NCI-H2107 treated with DMSO at 0.1 percent for 48 hours (cell line): ENCODE measurements at regions not wholly inside any gene's neighbourhood (a gene's known extent, or its start where the extent isn't known, plus 50 kb on each side); places are given as distances from the start of the nearest gene placed in this dataset.
A peak's percentile ranks its signal among the peaks of the same experiment; 100 is the strongest.
"Not testable (repeated sequence)": the region's sequence is repeated elsewhere in the genome, so short reads cannot be mapped to it uniquely, and the experiment has no call there.

Experiments
- DNase-seq: peaks from one replicate; lab custom pipeline; 2025; ENCODE audit not compliant: unreplicated experiment; lab: John Stamatoyannopoulos, UW

- no peak for DNase-seq
Measured at GRCh38 chr5:122665051-122665450, 109.8 kb upstream of the SNX2 start.

DNA sequence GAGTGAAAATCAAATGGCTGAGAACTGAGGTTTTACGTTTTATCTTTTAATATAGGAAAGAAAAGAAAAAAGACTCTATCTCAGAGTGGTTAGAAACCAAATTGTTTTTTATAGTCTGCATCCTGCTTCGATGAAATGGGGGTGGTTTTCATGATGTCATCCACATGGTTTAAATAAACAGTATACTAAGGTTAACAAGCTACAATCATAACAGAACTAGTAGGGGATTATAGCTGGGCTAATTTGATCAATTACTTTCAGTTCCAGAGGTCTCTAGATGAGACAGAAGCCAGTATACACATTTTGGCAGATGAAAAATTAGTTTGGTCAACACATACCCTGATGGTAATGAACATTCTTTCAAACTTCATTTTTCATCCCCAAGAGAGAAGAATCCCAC is 106.3 kb upstream of the SNX2 start:
- DNase-seq: no peak

DNA sequence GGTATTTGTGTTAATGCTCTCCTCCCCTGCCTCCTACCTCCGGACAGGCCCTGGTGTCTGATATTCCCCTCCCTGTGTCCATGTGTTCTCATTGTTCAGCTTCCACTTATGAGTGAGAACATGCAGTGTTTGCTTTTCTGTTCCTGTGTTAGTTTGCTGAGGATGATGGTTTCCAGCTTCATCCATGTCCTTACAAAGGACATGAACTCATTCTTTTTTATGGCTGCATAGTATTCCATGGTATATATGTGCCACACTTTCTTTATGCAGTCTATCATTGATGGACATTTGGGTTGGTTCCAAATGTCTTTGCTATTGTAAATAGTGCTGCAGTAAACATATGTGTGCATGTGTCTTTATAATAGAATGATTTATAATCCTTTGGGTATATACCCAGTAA is 105.2 kb upstream of the SNX2 start:
- not testable (repeated sequence) for DNase-seq

DNA sequence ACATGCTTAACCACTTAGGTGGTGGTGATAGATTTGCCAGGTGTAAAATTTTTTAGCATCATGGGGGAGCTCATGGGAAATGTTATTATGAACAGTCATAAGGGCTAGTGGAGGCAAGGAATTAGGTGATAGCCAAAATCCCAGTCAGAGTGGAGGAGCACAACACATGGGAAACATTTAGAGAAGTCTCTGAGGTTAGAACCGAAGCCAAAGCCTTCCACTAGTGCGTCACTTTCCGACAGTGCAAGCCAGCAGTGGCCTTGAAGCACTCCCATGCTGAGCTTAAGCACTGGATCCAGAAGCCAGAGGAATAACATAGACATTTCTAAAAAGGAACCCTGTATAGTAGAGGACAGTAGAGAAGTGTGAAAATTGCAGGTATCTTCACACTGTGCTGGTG is 101.5 kb upstream of the SNX2 start:
- no peak for DNase-seq

DNA sequence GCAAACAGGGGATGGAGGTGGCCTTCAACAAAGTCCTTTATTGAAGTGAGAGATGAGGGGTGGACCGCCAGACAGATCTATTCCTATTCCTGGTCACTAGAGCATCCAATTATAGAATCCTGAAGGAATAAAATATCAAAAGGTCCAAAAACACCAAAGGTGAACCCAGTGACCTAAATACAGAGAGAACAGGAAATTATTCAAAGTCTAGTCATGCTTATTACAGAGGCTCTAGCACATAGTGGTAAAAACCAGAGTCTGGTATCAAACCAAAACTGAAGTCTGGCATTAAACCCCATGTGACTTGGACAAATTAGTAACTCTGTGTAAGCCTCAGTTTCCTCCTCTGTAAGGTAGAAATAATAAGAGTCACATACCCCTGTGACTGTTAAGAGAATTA is 100.5 kb upstream of the SNX2 start:
- no peak for DNase-seq

DNA sequence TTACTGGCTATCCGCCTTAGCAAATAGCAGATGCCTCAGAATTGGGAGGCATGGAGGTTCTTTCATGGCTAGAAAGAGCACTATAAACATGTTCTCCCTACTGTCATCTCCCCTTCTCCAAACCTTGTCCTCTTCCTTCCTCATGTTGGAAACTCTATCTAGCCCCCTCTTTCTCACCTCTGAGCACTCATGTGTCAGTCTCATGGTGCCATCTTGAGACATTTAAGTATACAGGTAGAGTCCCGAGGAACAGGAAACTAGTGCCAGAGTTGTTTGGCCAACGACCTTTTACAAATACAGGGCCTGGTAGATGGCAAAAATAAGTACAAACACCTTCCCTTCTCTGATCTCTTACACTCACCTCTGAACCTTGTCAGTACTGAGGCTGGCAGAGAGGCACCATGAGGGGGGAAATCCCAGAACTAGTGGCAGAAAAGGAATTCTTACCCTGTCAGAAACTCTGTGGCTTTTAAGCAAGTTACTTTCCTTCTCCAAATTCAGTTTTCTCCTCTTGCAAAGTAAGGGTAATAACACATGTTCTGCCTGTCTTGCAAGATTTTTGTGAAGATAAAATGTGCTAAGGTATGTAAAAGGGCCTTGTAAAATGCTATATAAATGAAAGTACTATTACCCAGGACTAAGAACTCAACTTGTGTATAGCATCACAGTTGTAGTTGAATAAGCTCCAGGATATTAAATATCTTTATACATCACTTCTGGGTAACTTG is 94.1 kb upstream of the SNX2 start:
- no peak for DNase-seq

- no peak for DNase-seq
Measured at GRCh38 chr5:122683631-122684030, 91.2 kb upstream of the SNX2 start.

GRCh38 chr5:122690266-122690665 is 84.6 kb upstream of the SNX2 start:
- no peak for DNase-seq

DNA sequence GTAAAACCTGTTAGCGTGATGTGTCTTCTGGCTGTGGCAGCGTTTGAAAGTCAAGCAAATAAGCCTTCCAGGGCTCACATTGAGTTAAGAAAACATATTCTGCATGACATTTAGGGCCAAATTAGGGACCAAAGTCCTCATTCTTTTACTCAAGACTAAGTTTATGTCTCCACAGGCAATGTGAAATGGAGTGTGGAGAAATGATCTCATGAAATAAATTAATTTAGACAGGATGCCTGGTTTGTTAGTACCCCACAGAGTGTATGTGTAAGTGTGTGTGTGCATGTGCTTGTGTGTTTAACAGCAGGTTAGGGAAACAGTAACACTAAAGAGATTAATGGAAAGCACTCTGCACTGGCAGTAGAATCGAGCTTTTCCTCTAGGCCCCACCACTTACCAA is 82.9 kb upstream of the SNX2 start:
- DNase-seq: no peak

GRCh38 chr5:122693963-122694362 is 80.9 kb upstream of the SNX2 start:
- no peak for DNase-seq

GRCh38 chr5:122694884-122695283 is 80.0 kb upstream of the SNX2 start:
- DNase-seq: no peak

DNA sequence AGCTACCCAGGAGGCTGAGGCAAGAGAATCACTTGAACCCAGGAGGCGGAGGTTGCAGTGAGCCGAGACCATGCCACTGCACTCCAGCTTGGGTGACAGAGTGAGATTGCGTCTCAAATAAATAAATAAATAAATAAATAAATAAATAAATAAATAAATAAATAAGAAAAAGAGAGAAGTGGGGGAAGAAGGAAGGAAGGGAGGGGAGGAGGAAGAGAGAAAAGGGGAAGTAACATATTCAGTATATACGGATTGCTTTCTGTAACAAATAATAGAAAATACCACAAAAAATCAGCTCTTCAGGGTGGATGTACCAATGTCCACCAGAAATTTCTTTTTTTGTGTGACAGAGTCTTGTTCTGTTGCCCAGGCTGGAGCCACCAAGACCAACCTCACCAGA is 78.1 kb upstream of the SNX2 start:
- DNase-seq: not testable (repeated sequence)

GRCh38 chr5:122697191-122697590 is 77.7 kb upstream of the SNX2 start:
- DNase-seq: no peak

DNA sequence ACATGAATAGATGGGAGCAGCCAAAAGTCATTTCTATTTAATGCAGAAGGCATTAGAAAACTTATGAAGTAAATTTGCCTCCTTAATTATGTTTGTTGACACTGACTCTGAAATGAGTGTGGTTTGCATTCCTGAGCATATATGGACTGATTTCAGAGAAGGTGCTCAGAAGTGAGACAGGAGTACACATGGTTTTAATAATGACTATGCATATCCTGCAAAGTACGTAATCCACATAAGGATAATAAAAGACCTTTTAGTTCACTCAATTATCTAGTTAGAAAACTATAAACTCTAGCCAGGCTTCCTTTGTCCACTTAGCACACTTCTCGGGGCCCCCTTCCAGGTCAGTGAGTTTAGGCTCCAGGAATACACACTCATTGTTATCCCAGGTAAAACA is 75.7 kb upstream of the SNX2 start:
- DNase-seq: no peak

DNA sequence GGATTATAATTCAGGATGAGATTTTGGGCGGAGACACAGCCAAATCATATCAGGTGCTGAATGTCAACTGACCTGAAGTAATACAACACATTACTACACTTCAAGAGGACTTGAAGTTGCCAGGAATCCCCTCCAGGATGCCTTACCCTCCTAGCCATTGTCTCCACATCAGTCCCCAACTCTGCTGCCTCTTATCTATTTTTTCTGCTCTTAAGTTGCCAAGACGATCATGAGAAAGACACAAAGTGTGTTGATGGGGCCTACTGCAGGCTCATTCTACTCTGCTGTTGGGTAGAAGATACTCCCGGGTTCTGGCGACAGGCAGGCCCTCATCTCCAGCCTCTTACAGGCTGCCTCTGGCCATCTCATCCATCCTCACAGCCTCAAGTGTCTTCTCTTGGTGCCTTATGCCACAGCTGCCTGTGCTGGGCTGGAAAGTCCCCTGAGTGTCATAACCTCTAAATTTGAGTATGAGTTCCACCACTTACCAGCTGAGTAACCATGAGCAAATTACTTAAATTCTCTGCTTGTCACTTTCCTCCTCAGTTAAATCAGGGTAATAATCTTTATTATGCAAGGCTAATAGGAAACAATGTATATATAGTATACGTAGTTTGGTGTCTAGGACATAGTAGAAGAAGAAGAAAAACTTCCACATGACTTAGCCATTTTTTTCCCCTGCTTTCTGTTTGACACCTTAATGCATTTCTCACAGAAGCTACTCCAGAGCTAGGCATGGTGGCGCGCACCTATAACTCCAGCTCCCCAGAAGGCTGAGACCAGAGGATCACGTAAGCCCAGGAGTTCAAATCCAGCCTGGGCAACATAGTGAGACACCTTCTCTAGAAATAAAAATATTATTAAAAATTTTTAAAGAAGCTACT is 73.0 kb upstream of the SNX2 start:
- DNase-seq: no peak

DNA sequence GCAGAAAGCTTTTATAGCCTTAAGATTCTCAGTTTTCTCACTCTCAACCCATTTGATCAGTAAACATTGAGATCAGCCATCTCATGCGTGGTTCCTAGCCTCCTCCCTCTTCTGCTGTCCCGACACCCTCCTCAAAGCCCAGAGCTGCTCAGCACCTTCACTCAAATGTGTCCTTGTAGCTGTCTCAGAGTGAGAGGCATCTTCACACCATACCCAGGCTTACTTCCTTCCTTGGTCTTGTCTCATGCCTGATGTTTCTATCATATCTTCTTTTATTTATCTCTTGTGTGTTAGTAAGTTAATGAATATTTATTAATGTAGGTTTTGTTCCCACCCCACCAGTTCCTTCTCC is 72.4 kb upstream of the SNX2 start:
- DNase-seq: no peak

DNA sequence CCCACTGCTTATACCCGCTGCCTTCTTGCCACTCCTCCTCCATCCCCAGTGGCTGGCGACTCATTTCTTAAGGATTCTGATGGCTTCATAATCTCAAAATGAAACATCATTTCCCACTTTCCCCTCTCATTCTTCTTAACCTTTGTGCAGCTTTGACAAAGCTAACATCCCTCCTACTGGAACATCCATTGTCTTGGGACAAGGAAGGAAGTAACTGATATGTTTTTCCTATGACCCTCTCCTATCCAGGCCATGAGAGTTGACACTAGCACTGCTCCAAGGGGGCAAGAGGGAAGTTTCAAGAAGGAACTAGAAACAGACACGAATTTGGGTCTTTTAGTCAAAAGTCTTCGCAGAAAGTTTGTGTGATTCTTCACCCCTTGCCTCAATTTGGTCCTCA is 71.7 kb upstream of the SNX2 start:
- DNase-seq: no peak

DNA sequence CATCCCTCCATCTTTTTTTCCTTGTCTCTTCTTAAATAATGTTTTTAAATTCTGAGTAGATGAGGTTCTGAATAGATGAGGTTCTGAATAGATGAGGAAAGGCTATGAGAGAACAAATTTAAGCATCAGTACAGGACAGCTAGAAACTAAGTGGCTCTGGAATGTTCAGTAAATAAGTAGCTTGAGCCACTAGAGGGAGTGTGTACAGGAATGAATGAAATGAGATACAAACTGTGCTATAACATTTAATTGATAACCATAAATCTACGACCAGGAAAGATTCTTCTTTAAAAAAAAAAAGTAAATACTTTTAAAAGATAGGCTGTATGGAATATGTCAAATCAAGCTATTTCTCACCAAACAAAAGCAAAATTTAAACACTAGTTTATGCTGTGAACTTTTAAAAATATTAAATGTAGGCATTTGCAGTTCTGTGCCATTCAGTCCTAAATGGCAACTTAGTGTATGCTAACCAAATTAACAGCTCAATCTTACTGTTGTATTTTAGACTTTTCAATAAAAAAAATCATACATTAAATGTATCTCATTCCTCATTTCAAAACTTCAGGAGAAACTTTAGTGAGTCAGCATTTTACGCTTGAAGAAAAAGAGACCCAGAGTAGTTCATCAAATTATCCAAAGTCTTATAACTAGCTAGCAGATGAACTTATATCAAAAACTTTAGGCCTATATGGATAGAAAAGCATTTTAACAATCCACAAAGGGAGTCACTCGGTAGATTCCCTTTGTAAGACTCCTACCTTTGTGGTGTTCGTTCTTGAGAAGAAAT is 70.4 kb upstream of the SNX2 start:
- DNase-seq: peak; percentile 31

GRCh38 chr5:122705851-122706250 is 69.0 kb upstream of the SNX2 start:
- no peak for DNase-seq

DNA sequence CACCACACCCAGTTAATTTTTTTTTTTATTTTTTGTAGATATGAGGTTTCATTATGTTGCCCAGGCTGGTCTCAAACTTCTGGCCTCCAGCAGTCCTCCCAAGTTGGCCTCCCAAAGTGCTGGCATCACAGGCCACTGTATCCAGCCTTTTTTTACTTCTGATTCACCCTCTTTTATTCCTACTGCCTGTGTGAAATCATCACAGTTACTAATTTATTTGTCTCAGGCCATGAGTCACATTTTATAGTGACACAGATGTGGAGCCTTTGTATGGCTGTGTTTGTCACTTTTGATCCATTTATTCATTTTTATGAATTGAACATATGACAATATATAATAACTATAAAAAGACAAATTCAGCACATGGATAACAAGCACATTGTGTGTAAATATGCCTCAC is 67.1 kb upstream of the SNX2 start:
- DNase-seq: no peak

GRCh38 chr5:122713041-122713440 is 61.8 kb upstream of the SNX2 start:
- DNase-seq: no peak

DNA sequence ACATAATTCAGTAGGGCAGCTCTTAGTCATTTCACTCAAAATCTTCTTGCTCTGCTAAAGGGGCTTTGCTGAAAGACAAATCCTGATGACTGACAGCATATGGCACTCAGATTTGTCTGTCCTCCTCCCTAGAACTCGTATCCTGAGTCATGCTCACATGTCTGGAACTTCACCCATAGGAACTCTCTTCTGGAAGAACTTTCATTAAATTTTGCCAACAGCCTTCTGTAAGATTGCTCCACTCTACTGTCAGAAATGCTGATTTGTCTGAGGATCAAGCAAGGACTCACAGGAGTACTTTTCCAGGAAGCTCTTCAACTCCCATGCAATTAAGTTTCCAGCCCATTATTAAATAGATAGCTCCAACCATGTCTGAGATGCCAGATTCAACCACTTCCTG is 59.8 kb upstream of the SNX2 start:
- no peak for DNase-seq
